DND-41 (cell line): ENCODE measurements at regions not wholly inside any gene's neighbourhood (a gene's known extent, or its start where the extent isn't known, plus 50 kb on each side); places are given as distances from the start of the nearest gene placed in this dataset.

Experiments used
- ATAC-seq: fragments of 200-7000 bp; cut with Tn5 transposase; 3 replicates; pipeline ENCODE4 v1.9.1; 2021; ENCODE audit warnings: low read depth; ENCODE audit not compliant: insufficient read depth
- DNase-seq: peaks from one replicate; pipeline ENCODE4 v3.0.0-alpha.2; 2020
- H2AFZ ChIP-seq: 2 replicates; pipeline ENCODE4 v1.6.0; 2012; ENCODE audit warnings: low read depth, low read length
- H3K27ac ChIP-seq: 2 replicates; pipeline ENCODE4 v1.5.1; 2012; ENCODE audit warnings: low read length, inconsistent platforms
- H3K27me3 ChIP-seq: fragments of 200-600 bp; sonication (generic); 2 replicates; pipeline ENCODE4 v1.6.0; 2012; ENCODE audit warnings: low read length, mild to moderate bottlenecking, inconsistent platforms; ENCODE audit not compliant: insufficient read depth, poor library complexity
- H3K36me3 ChIP-seq: 2 replicates; pipeline ENCODE4 v1.5.1; 2012; ENCODE audit warnings: low read length, inconsistent platforms; ENCODE audit not compliant: insufficient read depth
- H3K4me1 ChIP-seq: 2 replicates; pipeline ENCODE4 v1.5.1; 2012; ENCODE audit warnings: mild to moderate bottlenecking, low read length; ENCODE audit not compliant: insufficient read depth
- H3K4me2 ChIP-seq: 2 replicates; pipeline ENCODE4 v1.6.0; 2012; ENCODE audit warnings: mild to moderate bottlenecking, moderate library complexity, low read length, inconsistent platforms; ENCODE audit not compliant: insufficient read depth
- H3K4me3 ChIP-seq, 2 experiments: fragments of 200-600 bp in 1 of 2; shearing (Covaris generic) in 1 of 2; 2 replicates each; pipeline ENCODE4 v1.5.1; 2012 to 2016; ENCODE audit warnings: inconsistent platforms in 2 of 2, low read length in 2 of 2, mild to moderate bottlenecking in 2 of 2, low read depth in 1 of 2, moderate library complexity in 1 of 2
- H3K79me2 ChIP-seq: 2 replicates; pipeline ENCODE4 v1.6.0; 2012; ENCODE audit warnings: low read length, inconsistent platforms; ENCODE audit not compliant: insufficient read depth
- H3K9ac ChIP-seq: 2 replicates; pipeline ENCODE4 v1.6.0; 2012; ENCODE audit warnings: low read depth, mild to moderate bottlenecking, inconsistent platforms, low read length, moderate library complexity
- H3K9me3 ChIP-seq: 2 replicates; pipeline ENCODE4 v1.5.1; 2012; ENCODE audit warnings: low read length, moderate library complexity, mild to moderate bottlenecking, inconsistent platforms; ENCODE audit not compliant: insufficient read depth, severe bottlenecking
- H4K20me1 ChIP-seq: 2 replicates; pipeline ENCODE4 v1.6.0; 2012; ENCODE audit warnings: low read length; ENCODE audit not compliant: insufficient read depth
- EZH2 ChIP-seq: IDR thresholded peaks from 3 replicates; pipeline ENCODE4 v1.6.1; 2012; ENCODE audit warnings: borderline replicate concordance, low read depth, mild to moderate bottlenecking, moderate library complexity, low read length, inconsistent platforms; ENCODE audit not compliant: severe bottlenecking
- TF ChIP-seq, protein P1 (sequence below): IDR thresholded peaks from 2 replicates; pipeline ENCODE4 v1.5.1; 2012; ENCODE audit warnings: borderline replicate concordance, low read length, moderate library complexity, mild to moderate bottlenecking; ENCODE audit not compliant: poor library complexity, severe bottlenecking; ENCODE audit errors: extremely low read depth

DNA sequence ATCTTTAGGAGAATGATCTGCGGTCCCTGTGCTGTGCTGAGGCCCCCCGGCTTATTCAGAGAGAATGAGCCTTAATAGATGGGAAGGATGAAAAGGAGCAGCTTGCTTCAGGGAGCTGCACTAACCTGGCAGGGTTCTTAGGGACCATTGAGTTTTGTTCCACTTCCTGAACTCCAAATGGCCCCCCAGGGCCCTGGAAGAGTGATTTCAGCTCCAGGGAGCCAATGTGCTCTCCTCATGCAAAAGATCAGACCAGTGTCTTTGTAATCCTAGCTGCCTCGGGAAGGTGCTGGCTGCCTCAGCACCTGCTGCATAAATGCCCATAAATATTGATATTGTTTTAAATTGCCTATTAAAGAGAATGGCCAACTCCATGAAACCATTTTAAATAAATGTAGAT is 210.2 kb downstream of the NCK2 start:
- ATAC-seq = no peak
- TF ChIP-seq, protein P1, sequence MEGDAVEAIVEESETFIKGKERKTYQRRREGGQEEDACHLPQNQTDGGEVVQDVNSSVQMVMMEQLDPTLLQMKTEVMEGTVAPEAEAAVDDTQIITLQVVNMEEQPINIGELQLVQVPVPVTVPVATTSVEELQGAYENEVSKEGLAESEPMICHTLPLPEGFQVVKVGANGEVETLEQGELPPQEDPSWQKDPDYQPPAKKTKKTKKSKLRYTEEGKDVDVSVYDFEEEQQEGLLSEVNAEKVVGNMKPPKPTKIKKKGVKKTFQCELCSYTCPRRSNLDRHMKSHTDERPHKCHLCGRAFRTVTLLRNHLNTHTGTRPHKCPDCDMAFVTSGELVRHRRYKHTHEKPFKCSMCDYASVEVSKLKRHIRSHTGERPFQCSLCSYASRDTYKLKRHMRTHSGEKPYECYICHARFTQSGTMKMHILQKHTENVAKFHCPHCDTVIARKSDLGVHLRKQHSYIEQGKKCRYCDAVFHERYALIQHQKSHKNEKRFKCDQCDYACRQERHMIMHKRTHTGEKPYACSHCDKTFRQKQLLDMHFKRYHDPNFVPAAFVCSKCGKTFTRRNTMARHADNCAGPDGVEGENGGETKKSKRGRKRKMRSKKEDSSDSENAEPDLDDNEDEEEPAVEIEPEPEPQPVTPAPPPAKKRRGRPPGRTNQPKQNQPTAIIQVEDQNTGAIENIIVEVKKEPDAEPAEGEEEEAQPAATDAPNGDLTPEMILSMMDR = no peak
- no peak for TF ChIP-seq EZH2
- Histone ChIP-seq H3K79me2 (no peaks in the 10 kb centered on the region), H3K9ac (no peak overlapping the region), H3K36me3 (no peaks in the 10 kb centered on the region), H4K20me1 (no peaks in the 10 kb centered on the region), H3K4me3 (no peak overlapping the region), H3K4me2 (no peak overlapping the region), H3K27ac (no peak overlapping the region), H3K9me3 (no peaks in the 10 kb centered on the region), H2AFZ (no peak overlapping the region), H3K27me3 (no peaks in the 10 kb centered on the region), H3K4me1 (no peaks in the 10 kb centered on the region)
- no peak for DNase-seq

DNA sequence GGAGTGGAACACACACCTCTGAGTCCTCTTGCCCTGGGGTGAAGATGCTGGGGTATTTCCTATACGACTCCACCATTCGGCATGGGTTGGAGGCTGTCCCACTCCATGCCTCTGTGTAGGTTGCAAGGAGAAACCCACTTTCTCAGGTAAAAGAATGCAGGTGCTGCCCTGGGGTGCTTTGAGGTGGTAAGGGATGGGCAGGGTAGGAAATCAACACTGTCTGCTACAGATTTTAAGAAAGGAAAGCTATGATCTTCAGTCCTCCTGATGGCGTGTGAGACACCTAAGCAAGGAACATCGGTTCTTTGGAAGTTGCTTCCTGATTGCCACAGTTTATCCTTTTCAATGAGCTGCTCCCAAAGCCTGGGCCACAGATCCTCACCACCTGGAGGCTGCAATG is 209.2 kb downstream of the NCK2 start:
- no peak overlapping the region for H2AFZ ChIP-seq
- H3K9me3 ChIP-seq = no peaks in the 10 kb centered on the region
- no peak for DNase-seq
- H4K20me1 ChIP-seq = no peaks in the 10 kb centered on the region
- H3K9ac ChIP-seq = no peak overlapping the region
- H3K4me2 ChIP-seq = no peak overlapping the region
- H3K27me3 ChIP-seq = no peaks in the 10 kb centered on the region
- no peak overlapping the region for H3K4me3 ChIP-seq
- no peaks in the 10 kb centered on the region for H3K79me2 ChIP-seq
- H3K36me3 ChIP-seq = no peaks in the 10 kb centered on the region
- TF ChIP-seq, protein P1 = no peak
- no peak for TF ChIP-seq EZH2
- ATAC-seq = no peak
- H3K4me1 ChIP-seq = no peaks in the 10 kb centered on the region
- H3K27ac ChIP-seq = no peak overlapping the region

DNA sequence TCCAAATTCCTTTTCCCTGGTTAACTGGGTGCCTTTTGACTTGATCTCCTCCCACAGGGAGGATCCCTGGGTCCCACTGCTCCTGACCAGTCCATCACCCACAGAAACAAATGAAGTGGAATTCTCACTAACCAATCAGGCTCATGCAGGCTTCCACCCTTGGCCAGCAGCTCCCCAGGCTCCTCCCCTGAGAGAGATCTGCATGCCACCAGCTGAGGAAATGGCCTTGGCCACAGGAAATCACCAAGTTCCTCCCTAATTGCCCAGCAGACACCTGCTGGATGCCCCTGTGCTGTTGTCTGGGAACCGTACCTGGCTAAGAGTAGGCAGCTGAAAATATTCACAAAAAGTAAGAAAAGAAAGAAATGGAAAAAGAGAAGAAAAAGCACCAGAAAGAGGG is 207.4 kb downstream of the NCK2 start:
- no peaks in the 10 kb centered on the region for H4K20me1 ChIP-seq
- no peak overlapping the region for H3K27ac ChIP-seq
- DNase-seq (no peak), ATAC-seq (no peak)
- H3K4me2 ChIP-seq = no peak overlapping the region
- no peaks in the 10 kb centered on the region for H3K9me3 ChIP-seq
- TF ChIP-seq EZH2 = no peak
- no peaks in the 10 kb centered on the region for H3K4me1 ChIP-seq
- no peaks in the 10 kb centered on the region for H3K36me3 ChIP-seq
- no peak overlapping the region for H2AFZ ChIP-seq
- no peak overlapping the region for H3K9ac ChIP-seq
- no peaks in the 10 kb centered on the region for H3K27me3 ChIP-seq
- H3K4me3 ChIP-seq = no peak overlapping the region
- H3K79me2 ChIP-seq = no peaks in the 10 kb centered on the region

DNA sequence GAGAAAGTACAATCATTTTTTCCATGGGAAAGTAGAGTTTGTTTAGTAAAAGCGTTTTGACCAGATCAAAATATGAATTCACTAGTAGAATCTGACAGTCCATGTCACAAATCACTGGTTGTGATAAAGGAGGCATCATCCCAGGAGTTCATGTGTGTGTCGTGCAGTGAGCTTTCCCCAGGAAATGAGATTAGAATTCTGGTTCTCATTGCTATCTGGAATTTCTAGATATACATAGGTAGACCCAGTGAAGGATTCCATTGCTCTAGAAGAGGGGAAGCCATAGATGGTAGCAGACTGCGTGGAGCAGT is 206.6 kb downstream of the NCK2 start:
- H2AFZ ChIP-seq = no peak overlapping the region
- DNase-seq (no peak), ATAC-seq (no peak)
- no peak overlapping the region for H3K27ac ChIP-seq
- H3K4me3 ChIP-seq = no peak overlapping the region
- H3K4me1 ChIP-seq = no peaks in the 10 kb centered on the region
- no peak overlapping the region for H3K9ac ChIP-seq
- TF ChIP-seq, protein P1 = no peak
- no peak for TF ChIP-seq EZH2
- H3K27me3 ChIP-seq = no peaks in the 10 kb centered on the region
- H3K9me3 ChIP-seq = no peaks in the 10 kb centered on the region
- no peaks in the 10 kb centered on the region for H4K20me1 ChIP-seq
- no peaks in the 10 kb centered on the region for H3K79me2 ChIP-seq
- no peaks in the 10 kb centered on the region for H3K36me3 ChIP-seq
- H3K4me2 ChIP-seq = no peak overlapping the region
